ENCODE measurements at regions not wholly inside any gene's neighbourhood (a gene's known extent, or its start where the extent isn't known, plus 50 kb on each side); places are given as distances from the start of the nearest gene placed in this dataset.

GRCh38 chr14:58755031-58755925 is 117.5 kb downstream of the DACT1 start:
- no peaks in the 10 kb centered on the region for H3K36me3 ChIP-seq (ENCODE audit: control insufficient read depth in 2 of 4, insufficient read depth in 4 of 4, low read length in 3 of 4)
- POLR2A ChIA-PET (ENCODE audit: partially characterized antibody) = interaction anchor here (0.6 to 1.3 kb wide), 2 partner anchors 13 to 314 kb away, joined by 3 read pairs; no protein-coding TSS in a partner anchor
- H2BK12ac ChIP-seq (ENCODE audit: low read depth, low read length) = no peak overlapping the region
- H3K14ac ChIP-seq (ENCODE audit: insufficient read length) = no peak overlapping the region
- H2BK5ac ChIP-seq (ENCODE audit: low read depth, low read length) = no peak overlapping the region
- H4K20me1 ChIP-seq (replicated peaks in 1 of 2; ENCODE audit: control insufficient read depth in 1 of 2, insufficient read depth in 2 of 2, low read length in 2 of 2) = no peaks in the 10 kb centered on the region
- H3K4me2 ChIP-seq (ENCODE audit: insufficient read depth in 1 of 2, low read depth in 2 of 2, low read length in 2 of 2) = no peak overlapping the region
- H4K8ac ChIP-seq (ENCODE audit: extremely low read depth, insufficient read depth, low read length) = no peak overlapping the region
- no peak overlapping the region for H3K27ac ChIP-seq (ENCODE audit: low read depth, low read length)
- H4K5ac ChIP-seq (ENCODE audit: insufficient read length, low read depth, low read length) = no peak overlapping the region
- H3K18ac ChIP-seq (ENCODE audit: extremely low read depth, low read length) = peak overlapping the region; percentile 49; the same call in 1 of the 2 replicates
- no peak overlapping the region for H4K91ac ChIP-seq (replicated peaks; ENCODE audit: insufficient read length, low read length)
- CTCF ChIA-PET (ENCODE audit: partially characterized antibody) = interaction anchor here (0.9 to 1.1 kb wide), 3 partner anchors 43 to 113 kb away, joined by 3 read pairs; no protein-coding TSS in a partner anchor
- no peaks in the 10 kb centered on the region for H3K9me3 ChIP-seq (ENCODE audit: insufficient read depth in 2 of 2, low read depth in 1 of 2, low read length in 1 of 2)
- TF ChIP-seq POLR2A (IDR thresholded peaks at IDR 0.05; ENCODE audit: control extremely low read depth in 1 of 2, low read depth in 2 of 2, low read length in 2 of 2) = no peak
- no peak for TF ChIP-seq TBP (IDR thresholded peaks at IDR 0.05; ENCODE audit: low read depth, low read length)
- TF ChIP-seq TCF12 (IDR thresholded peaks at IDR 0.05; ENCODE audit: low read depth, low read length) = 0 out of 2 replicates have a peak, but pooled peaks have one; percentile 32
- TF ChIP-seq SRF (IDR thresholded peaks at IDR 0.05; ENCODE audit: low read depth, low read length) = no peak
- no peaks in the 10 kb centered on the region for H3K79me1 ChIP-seq (ENCODE audit: low read depth, low read length)
- H3K27me3 ChIP-seq (replicated peaks in 1 of 4; ENCODE audit: control insufficient read depth in 3 of 4, extremely low read depth in 1 of 4, insufficient read depth in 3 of 4, low read length in 3 of 4) = no peaks in the 10 kb centered on the region
- no peak overlapping the region for H3K23ac ChIP-seq (ENCODE audit: insufficient read length)
- no peak overlapping the region for H3K4ac ChIP-seq (replicated peaks; ENCODE audit: insufficient read length, low read depth, low read length)
- H2AFZ ChIP-seq (ENCODE audit: low read length) = no peak overlapping the region
- H3K4me3 ChIP-seq (ENCODE audit: extremely low read depth in 1 of 4, insufficient read depth in 2 of 4, low read depth in 3 of 4, low read length in 4 of 4) = no peak overlapping the region
- peaks cover 3 to 12% (median 10%) of the 10 kb centered on the region in 4 experiments; a peak in 4 of 7 replicates for H3K4me1 ChIP-seq (replicated peaks in 1 of 4; ENCODE audit: control insufficient read depth in 3 of 4, insufficient read depth in 4 of 4, low read length in 3 of 4)
- no peaks in the 10 kb centered on the region for H3K79me2 ChIP-seq (ENCODE audit: control insufficient read depth in 1 of 2, insufficient read depth in 2 of 2, low read length in 2 of 2)
- WGBS, 2 experiments (ENCODE audit: extremely low coverage in 1 of 2, insufficient coverage in 1 of 2, insufficient read length in 1 of 2, insufficient replicate concordance in 2 of 2, low coverage in 1 of 2, low lambda C conversion rate in 2 of 2, missing lambda C conversion rate in 1 of 2) = 52% methylated on average over 3 of the region's 3 CpGs; no CpG with 5 or more reads in 1 of the 2 experiments
- no peak for DNase-seq (ENCODE audit: low read depth in 1 of 2, low spot score in 2 of 2)
- no peaks in the 10 kb centered on the region for H3K23me2 ChIP-seq (ENCODE audit: low read depth, low read length)
- no peak overlapping the region for H2BK20ac ChIP-seq (ENCODE audit: low read length)
- H3K9ac ChIP-seq (replicated peaks in 1 of 4; ENCODE audit: extremely low read depth in 1 of 4, low read depth in 3 of 4, low read length in 3 of 4) = no peak overlapping the region
- no peak overlapping the region for H3K56ac ChIP-seq (replicated peaks; ENCODE audit: insufficient read length, low read depth, low read length)
- no peak overlapping the region for H2BK15ac ChIP-seq (ENCODE audit: low read length)
- H2BK120ac ChIP-seq (replicated peaks; ENCODE audit: low read depth, low read length) = no peak overlapping the region
- FAIRE-seq = no peak
- H2AK5ac ChIP-seq (ENCODE audit: low read depth, low read length) = no peak overlapping the region
